Activated CD8-positive, alpha-beta memory T cell treated with anti-CD3 and anti-CD28 coated beads, Interleukin-2, amount 50 U/mL, for 24 hours (primary cell): ENCODE measurements at regions not wholly inside any gene's neighbourhood (a gene's known extent, or its start where the extent isn't known, plus 50 kb on each side); places are given as distances from the start of the nearest gene placed in this dataset.

Experiments used
- DNase-seq: peaks from one replicate; pipeline ENCODE4 v3.0.0-alpha.2; 2020; ENCODE audit errors: extremely low read depth

GRCh38 chr2:11016735-11017388 lies 105.1 kb downstream of the KCNF1 start:
- no peak for DNase-seq

GRCh38 chr2:11017921-11018320 lies 106.2 kb downstream of the KCNF1 start:
- DNase-seq: no peak

GRCh38 chr2:11018651-11019185 lies 107.0 kb downstream of the KCNF1 start:
- no peak for DNase-seq

DNA sequence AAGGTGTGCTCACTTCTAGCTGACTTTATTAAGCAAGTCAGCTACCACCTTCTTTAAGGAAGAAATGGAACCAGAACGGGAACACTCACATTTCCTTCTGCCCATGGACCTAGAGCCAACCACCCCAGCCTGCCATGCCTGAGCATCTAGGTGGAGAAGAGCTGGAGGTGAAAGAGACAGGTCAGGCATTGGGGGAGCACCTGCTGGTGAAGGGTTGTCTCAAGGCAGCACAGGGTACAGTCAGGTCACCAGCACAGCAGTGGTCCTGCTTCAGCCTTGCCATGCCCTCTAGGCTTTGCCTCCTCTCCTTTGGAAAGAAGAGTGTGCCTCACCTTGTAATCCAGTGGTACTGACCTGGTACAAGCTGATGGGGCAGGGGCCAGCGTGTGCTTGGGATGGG lies 107.9 kb downstream of the KCNF1 start:
- no peak for DNase-seq

DNA sequence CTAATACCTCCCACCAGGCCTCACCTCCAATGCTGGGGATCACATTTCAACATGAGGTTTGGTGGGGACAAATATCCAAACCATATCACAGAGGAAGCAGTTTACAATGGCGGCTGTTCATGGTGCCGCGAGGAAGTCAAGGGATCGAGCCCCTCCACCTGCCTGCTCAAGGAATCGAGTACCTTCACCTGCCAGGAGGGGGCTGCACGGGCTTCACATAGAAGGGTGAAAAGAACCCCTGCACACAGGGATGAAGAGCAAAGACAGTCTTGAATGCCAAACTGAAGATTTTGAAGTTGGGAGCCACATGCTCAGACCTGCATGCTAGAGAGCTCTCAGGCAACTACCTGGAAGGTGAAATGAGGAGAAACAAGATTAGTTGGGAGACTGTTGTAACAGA lies 110.3 kb downstream of the KCNF1 start:
- DNase-seq: no peak

GRCh38 chr2:11022591-11023273 lies 111.0 kb downstream of the KCNF1 start:
- DNase-seq: no peak

DNA sequence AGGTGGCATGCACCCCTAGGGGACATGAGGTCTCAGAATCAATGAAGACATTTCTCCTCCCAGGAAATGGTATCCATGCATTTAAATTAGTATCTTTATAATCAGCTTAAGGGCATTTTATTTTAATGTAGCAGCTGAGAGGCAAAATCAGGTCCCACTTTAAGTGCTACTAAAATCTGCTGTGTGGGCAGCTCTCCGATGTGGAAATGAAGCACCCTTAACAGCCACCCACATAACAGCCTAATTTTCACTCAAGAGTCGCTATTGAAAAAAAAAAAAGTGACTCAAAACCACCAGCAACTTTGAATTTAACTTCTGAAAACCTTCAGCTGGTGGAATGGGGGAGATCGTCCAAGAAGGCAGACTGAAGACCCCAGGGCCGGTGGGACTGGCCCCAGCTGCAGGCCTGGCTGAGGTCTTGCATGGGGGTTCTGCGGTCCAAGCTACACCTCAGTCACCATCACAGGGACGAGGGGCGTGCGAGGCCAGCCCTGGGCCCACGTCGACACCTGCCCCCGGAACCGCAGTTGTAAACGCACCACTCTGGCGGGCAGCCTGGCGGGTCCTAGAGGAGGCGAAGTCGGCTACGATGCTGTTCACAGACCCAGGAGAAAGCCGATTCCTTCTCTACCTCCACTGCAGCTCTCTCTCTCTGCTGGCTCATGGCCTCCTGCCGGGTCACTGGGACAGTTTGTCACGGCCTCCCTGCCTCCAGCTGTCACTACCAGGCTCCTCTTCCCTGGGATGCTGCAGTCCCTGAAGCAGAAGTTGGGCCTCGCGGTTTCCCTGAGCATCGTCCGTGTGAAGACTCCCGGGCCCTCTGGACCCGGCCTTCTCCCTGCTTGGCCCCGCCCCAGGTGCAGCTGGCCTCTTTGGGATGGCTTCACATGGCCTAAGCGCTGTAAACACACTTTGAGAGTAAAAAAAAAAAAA lies 111.9 kb downstream of the KCNF1 start:
- DNase-seq: no peak

- DNase-seq: no peak
These were observed 112.5 kb downstream of the KCNF1 start for GRCh38 chr2:11024259-11024645.

DNA sequence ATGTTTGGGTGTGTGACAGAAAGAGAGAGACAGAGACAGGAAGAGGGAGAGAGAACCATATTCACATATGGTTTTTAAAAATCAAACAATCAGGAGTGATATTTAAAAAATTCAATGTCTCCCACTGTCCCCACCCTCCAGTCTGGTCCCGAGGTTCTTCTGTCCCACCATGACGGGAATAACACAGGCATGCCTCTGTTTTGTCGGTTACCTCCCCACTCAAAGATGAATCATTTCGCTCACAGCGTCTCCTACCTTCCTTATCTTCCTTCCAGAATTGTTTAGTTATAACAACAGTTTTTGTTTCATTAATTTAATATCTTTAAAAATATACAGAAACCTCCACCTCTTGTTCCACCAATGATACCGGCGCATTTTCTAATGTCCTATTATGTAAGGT lies 113.0 kb downstream of the KCNF1 start:
- DNase-seq: no peak

DNA sequence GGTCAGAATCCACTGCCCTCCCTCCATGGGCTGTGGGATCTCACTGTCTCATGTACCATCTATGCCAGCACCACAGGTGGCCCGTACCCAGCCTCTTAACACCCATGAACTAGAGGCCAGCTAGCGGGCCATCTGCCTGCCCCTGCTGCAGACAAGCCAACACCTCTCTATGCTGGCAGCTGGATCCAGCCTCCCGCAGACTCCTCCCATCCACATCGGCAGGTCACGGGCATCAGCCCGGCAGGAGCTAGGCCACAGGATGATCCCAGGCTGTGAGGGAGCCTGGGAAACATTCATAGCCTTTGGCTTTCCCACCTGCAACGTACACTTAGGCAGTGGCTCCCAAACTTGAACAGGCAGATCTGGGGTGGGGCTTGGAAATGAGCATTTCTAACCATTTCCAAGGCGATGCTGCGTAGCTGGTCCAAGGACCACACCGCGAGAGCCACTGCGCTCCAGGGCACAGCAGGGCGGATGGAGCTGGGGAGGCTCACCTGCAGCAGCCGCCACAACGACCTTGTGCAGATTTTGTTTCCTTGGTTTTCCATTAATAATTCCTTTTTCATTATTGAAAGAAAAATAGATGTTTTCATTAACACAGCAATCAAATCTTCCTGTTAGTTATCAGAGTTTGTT lies 114.7 kb downstream of the KCNF1 start:
- DNase-seq: no peak

DNA sequence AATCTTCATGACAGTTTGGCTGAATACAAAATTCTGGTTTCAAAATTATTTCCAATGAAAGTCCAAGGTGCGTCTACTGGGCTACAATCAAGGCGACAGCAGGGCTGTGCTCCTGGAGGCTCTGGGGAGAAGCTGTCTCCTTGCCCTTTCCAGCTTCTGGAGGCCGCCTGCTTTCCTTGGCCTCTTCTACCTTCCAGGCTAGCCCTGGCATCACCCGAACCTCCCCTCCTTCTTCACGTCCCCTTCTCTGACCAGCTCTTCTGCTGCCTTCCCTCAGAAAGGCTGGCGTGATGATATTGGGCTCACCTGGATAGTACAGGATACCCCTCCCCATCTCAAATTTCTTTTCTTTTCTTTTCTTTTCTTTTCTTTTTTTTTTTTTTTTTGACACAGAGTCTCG lies 115.5 kb downstream of the KCNF1 start:
- no peak for DNase-seq

- DNase-seq: no peak
These were observed 116.7 kb downstream of the KCNF1 start for GRCh38 chr2:11028407-11028916.

- DNase-seq: no peak
These were observed 117.4 kb downstream of the KCNF1 start for GRCh38 chr2:11029136-11029535.

DNA sequence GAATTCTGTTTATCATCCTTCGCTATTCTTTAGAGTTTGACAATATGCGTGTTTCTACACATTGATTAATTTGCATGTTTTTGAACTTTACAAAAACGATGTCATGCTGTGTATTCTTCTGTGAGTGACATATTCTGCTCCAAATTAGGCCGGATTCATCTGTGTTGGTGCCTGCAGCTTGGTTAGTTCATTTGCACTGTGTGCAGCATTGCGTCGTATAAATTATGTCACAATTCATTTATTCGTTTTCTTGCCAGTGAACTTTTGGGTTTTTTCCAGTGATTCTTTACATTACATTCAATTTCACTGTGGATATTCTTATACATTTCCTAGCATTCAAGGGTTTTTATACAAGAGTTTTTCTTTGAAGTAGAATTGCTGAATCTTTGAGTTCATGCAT lies 118.3 kb downstream of the KCNF1 start:
- DNase-seq: no peak

- no peak for DNase-seq
These were observed 119.2 kb downstream of the KCNF1 start for GRCh38 chr2:11030909-11031308.

DNA sequence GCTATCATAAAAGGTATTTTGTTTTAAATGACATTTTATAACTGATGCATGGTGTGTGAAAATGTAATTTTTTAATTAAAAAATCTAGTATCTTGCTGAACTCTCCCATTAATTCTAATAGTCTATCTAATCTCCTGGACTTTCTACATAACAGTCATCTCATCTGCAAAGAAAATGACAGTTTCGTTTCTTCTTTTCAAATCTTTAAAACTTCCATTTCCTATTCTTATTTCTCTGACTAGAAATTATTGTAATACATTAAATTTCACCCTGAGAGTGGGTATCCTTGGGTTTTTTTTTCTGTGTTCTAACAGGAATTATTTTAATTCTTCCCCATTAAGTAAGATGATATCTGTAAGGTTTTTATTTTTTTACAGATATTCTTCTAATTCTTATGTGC lies 120.1 kb downstream of the KCNF1 start:
- no peak for DNase-seq

DNA sequence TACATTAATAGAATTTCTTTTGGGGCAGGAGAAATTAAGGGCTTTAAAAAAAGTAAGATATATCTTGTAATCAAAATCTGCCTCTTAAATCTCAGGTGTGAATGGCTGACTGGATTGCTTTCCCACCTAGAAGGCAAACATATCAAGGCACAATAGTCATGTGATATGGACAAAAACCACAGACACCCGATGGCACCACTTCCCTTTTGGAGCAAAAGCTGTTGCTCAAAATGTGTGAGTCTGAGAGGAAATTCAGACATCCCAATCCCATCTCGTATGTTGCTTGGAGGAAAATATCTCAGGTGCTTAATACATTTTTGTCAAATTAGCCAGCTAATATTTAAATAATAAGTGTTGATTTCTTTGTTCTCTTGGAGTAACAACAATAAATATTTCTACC lies 120.7 kb downstream of the KCNF1 start:
- DNase-seq: no peak

GRCh38 chr2:11033114-11033513 lies 121.4 kb downstream of the KCNF1 start:
- DNase-seq: no peak

DNA sequence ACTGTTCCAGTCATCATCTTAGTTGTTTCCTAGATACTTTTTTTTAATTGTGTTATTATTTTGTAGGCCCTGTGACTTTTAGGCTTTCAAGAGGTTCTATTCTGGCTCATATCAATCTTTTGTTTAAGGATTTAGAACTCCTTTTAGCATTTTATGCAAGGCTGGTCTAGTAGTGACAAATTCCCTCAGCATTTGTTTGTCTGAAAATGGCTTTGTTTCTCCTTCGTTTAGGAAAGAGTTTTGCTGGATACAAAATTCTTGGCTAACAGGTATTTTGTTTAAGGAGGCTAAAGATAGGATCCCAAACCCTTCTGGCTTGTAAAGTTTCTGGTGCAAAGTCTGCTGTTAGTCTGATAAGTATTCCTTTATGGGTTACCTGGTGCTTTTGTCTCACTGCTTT lies 116.6 kb upstream of the SLC66A3 start:
- DNase-seq: no peak

DNA sequence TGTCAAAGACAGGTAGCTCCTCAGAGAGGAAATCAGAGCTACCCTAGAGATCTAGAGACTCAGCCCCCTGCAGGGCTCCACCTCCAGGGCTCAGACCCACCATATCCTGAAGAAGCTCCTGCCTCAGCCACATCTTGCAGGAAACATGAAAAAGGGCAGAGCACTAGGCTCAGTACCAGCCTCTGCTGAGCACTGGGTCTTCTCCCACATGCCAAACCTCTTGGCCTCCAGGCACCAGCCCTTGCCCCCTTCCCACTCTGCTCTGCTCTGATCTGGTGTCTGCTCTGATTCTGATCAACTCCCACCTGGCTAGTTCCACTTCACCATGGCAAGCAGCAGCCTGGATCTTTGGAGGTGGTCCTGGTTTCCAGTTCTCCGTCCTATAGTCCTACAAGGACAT lies 114.3 kb upstream of the SLC66A3 start:
- no peak for DNase-seq

- DNase-seq: no peak
These were observed 112.4 kb upstream of the SLC66A3 start for GRCh38 chr2:11042841-11043240.

- DNase-seq: no peak
These were observed 112.0 kb upstream of the SLC66A3 start for GRCh38 chr2:11043245-11043644.
